HG02642 (cell line): ENCODE measurements at regions not wholly inside any gene's neighbourhood (a gene's known extent, or its start where the extent isn't known, plus 50 kb on each side); places are given as distances from the start of the nearest gene placed in this dataset.

Experiments used
- ATAC-seq: cut with Tn5 transposase; IDR thresholded peaks from one replicate; pipeline ENCODE4 v1.9.1; 2021; ENCODE audit warnings: mild to moderate bottlenecking; ENCODE audit not compliant: unreplicated experiment, poor library complexity

GRCh38 chr18:78612318-78612717 lies 367.3 kb upstream of the SALL3 start:
- no peak for ATAC-seq

DNA sequence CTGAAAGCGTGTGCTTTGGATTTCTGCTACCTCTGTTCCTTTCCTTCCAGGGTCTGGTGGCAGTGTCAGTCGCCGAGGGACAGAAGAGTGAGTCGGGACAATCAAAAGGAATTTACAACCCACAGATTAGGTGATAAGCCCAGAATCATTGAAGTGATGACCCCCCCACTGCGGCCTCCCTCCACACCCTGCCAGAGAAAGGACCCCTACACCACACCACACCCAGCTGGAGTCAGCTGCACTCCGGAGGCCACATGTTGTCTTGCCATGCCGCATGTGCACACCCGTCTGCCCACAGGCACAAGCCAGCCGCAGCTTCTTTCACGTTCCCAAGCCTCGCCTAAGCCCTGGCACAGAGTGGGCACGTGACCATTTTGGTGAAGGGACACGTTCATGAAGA lies 366.8 kb upstream of the SALL3 start:
- no peak for ATAC-seq

- ATAC-seq: no peak
Observed at GRCh38 chr18:78618726-78619125, 360.9 kb upstream of the SALL3 start.

- ATAC-seq: no peak
Observed at GRCh38 chr18:78619854-78620253, 359.8 kb upstream of the SALL3 start.

- ATAC-seq: no peak
Observed at GRCh38 chr18:78620326-78620725, 359.3 kb upstream of the SALL3 start.

DNA sequence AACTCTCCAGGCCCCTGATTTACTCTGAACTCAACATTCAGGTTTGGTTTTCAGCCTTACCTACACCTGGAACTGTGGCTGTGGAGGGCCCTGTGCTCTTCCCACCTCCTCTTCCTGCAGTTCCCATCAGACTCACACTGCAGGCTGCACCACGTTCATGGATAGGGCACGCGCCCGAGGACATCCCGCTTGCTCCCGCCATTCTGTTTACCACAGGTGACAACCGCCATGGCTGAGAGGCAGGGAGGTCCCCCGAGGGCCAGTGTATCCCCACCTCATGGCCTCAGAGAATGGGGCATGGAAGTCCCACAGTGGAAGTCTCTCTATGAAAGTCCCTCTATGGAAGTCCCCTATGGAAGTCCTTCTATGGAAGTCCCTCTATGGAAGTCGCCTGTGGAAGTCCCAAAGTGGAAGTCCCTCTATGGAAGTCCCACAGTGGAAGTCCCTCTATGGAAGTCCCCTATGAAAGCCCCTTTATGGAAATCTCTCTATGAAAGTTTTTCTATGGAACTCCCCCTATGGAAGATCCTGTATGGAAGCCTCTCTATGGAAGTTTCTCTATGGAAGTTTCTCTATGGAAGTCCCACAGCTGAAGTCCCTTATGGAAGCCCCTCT lies 358.4 kb upstream of the SALL3 start:
- ATAC-seq: no peak

DNA sequence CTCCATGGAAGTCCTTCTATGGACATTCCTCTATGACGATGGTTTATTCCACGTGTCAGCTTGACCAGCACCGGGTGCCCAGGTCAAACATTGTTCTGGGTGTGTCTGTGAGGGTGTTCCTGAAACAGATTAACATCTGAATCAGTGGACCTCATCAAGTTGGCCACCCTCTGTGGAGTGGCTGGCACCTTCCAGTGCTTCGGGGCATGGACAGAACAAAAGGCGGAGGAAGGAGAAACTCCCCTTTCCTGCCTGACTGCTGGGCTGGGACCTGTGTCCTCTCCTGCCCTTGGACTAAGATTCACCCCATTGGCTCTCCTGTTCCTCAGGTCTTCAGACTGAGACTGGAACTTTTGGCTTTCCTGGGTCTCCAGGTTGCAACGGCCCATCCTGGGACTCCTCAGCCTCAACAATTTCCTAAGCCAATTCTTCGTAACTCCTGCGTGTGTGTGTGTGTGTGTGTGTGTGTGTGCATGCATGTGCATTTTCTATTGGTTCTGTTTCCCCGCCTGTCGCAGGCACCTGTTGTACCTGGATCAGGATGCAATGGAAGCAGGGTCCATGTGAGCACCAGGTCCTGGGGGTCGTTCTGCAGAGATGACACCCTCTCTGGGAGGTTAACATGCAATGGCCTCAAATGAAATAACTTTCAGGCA lies 357.2 kb upstream of the SALL3 start:
- no peak for ATAC-seq

DNA sequence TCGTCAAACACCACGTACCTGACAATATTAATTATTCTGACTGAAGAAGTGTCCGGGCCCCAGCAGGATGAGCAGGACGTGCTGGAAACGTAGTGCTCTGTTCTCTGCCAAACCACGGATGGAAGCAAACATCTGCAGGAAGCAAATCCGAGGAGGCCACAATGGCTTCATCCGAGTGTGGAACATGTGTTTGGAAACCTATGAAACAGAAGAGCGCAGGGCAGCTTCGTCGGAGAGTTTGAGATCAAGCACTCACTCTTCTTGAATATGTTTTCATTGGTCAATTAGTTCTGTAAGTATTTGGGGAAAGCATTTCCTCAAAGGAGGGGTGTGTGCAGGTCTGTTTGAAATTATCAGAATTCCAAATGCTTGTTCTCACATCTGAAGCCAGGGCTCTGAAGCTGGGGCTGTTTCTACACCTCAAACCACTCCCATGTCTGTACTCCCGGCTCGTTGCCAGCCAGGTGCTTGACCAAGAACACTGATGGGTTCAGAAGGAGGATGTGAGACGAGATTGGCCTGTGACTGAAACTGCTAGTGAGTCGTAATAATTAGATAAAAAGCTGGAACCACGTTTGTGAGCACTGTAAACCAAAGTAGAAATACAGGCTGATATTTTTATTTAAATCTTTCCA lies 356.6 kb upstream of the SALL3 start:
- no peak for ATAC-seq

GRCh38 chr18:78624646-78625279 lies 354.9 kb upstream of the SALL3 start:
- no peak for ATAC-seq

DNA sequence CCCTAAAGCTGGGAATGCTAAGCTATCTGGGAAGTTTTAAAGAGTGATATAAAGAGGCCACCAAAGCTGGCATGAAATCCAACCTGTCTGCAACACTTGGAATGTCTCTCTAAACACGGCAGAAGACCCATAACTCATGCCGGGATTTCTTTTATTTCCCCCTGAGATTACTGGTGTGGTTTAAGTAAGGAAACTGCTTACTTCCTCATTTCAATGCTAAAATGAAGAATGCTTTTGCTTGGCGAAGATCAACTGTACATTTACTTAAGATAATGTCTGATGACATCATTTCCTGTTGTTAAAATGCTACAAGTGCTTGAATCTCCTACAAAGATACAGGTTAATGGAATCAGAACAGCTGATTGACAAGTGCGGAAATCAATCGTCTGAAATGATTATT lies 353.8 kb upstream of the SALL3 start:
- no peak for ATAC-seq

DNA sequence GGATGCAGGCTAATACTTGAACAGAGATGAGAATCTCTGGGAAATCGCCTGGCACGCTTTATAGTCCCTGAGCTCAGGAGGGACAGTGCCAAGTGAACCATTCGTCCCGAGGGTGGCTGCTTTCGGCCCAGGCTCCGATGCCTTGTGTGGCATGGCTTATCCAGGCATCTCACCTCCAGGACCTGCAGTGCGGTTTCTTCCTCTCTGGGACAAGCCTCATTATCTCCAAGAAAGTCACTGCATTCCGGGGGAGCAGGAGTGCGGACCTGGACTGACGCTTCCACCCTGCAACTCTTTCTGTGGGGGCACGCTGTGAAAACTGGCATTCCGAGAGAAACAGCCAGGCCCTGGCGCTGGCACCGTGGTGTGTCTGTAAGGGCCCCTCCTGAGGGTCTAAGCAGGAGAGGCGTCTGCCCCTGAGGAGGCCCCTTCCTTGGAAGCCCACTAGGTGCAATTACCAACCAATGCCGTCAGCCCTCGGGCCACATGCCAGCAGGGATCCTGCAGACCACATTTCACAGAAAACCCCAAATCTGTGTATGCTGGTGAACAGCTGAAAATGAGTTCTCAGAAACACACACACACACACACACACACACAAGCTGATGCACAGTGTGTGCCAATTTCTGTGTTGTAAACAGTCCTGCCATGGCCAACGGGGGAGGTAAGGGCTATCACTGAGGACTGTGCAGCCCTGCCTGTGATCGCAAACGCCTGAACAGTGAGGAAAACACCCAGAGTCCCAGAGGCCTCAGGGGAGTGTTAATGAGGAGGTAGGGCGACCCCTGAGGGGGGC lies 351.9 kb upstream of the SALL3 start:
- ATAC-seq: no peak

- no peak for ATAC-seq
Observed at GRCh38 chr18:78629426-78629825, 350.2 kb upstream of the SALL3 start.

DNA sequence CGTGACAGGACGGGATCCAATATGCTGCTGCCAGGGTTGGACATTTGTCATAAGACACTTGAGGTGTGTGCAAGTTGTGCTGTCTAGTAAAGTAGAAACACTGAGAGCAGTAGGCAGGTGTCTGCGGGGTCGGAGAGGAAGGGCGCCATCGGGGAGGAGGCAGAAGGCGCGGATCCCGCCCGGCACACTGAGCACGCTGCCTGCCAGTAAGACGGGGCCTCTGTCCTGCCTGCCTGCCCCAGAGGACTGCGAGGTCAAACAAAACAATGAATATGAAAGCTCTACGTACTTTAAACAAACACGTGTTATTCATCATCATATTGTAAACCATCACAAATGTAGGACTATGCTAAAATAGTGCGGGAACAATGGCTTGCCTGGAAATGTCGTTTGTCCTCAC lies 349.3 kb upstream of the SALL3 start:
- no peak for ATAC-seq

- ATAC-seq: no peak
Observed at GRCh38 chr18:78630981-78631510, 348.6 kb upstream of the SALL3 start.

DNA sequence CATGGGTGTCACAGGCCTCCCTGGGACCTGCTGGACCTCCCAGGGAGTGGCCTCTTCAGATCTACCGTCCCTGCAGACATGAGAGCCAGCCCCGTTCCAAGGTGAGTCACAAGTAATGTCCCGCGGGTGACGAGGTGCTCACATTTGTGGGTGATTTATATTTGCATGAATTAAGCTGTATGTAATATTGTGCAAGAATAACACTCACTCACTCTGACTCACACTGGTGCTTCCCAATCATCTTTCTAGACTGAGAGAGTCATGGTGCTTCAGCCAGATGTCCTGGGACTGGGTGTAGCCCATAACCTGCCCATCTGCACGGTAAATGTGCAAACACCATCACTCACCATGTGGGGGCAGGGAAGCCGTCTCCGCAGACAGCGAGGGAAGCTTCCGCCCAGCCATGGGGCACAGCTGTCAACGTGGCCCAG lies 347.5 kb upstream of the SALL3 start:
- no peak for ATAC-seq

DNA sequence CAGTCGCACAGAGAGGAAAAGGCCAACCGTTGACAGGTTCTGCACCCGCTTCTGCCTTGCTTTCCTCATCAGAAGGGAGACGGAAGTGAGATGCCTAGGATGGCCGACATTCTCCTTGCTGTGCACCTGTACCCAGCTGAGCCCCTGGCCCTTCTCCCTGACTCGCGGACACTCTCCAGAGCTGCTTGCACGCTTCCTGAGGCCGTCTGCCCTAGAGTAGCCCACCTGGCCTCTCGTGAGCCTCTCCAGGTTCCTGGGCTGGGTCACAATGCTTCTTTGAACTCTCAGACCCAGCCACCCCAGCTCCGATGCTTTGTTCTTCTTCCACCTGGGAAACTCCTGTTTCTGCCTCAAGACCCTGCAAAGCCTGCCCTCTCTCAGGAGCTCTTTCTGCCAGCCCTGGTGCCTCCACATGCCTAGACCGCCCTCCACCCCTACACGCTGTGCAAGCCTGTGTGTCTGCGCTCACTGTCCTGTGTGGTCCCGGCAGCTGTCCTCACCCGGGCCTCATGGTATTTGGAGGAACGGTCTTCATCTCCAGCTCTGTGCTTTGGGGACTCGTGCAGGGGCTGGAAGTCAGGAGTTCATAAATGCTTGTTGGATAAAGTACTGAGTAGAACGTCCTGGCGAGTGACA lies 345.4 kb upstream of the SALL3 start:
- no peak for ATAC-seq

DNA sequence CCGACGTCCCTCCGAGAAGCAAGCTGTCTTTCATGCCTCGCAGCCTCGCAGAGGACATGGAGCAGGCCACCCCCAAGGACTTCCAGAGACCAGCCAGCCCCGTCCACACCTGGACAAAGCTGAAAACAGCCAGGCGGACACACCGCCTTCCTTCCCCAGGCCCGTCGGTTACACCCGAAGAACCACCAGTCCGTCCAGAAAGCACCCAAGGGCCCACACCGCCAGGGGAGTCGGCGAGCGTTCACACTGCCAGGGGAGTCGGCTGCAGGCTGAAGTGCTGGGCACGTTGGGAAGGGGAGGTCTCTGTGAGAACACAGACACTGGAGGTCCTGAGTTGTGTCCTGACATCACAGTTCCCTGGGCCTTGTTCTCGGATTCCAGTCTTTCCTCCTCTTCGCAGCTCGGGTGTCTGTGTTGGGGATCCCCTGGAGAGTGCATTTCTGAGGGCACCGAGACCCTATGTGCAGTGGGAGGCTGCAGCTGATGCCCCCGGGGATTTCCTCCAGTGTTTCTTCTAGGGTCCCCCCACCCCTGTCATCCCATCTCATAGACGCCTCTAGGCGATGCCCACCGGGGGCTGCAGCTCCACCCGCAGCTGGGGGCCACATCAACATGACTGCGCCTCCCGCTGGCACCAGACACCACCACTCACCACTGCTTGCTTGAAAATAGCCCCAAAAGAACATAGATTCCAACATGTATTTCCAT lies 344.4 kb upstream of the SALL3 start:
- ATAC-seq: no peak

DNA sequence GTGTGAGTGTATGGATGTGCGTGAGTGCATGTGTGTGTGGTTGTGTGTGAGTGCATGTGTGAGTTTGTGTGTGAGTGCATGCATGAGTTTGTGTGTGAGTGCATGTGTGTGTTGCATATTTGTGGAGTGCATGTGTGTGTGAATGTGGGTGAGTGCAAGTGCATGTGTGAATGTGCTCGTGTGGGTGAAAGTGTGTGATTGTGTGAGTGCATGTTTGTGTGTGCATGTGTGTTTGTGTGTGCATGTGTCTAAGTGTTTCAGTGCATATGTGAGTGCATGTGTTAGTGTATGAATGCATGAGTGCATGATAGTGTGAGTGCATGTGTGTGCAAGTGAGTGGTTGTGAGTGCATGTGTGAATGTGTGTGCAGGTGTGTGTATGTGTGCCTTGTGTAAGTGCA lies 343.4 kb upstream of the SALL3 start:
- ATAC-seq: no peak
